WI38 (cell line): ENCODE measurements at regions not wholly inside any gene's neighbourhood (a gene's known extent, or its start where the extent isn't known, plus 50 kb on each side); places are given as distances from the start of the nearest gene placed in this dataset.
"Not testable (repeated sequence)": the region's sequence is repeated elsewhere in the genome, so short reads cannot be mapped to it uniquely, and the experiment has no call there.

ENCODE experiments used
- H3K4me3 ChIP-seq: 2 replicates; pipeline ENCODE4 v1.5.1; 2011; ENCODE audit warnings: low read depth, mild to moderate bottlenecking, control low read depth, low read length
- CTCF ChIP-seq: IDR thresholded peaks from 2 replicates; pipeline ENCODE4 v1.5.1; 2012; ENCODE audit warnings: low read depth, mild to moderate bottlenecking, control low read depth, low read length

GRCh38 chr12:127133675-127134335 lies 1133.2 kb upstream of the TMEM132C start:
- TF ChIP-seq CTCF = no peak

DNA sequence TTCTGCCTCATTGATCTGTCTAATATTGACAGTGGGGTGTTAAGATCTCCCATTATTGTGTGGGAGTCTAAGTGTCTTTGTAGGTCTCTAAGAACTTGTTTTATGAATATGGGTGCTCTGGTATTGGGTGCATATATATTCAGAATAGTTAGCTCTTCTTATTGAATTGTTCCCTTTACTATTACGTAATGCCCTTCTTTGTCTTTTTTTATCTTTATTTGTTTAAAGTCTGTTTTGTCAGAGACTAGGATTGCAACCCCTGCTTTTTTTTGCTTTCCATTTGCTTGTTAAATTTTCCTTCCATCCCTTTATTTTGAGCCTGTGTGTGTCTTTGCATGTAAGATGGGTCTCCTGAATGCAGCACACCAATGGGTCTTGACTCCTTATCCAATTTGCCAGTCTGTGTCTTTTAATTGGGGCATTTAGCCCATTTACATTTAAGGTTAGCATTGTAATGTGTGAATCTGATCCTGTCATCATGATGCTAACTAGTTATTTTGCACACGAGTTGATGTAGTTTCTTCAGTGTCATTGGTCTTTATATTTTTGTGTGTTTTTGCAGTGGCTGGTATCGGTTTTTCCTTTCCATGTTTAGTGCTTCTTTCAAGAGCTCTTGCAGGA lies 1126.0 kb upstream of the TMEM132C start:
- H3K4me3 ChIP-seq = not testable (repeated sequence)

More at GRCh38 chr12:127133675-127134335, 1133.2 kb upstream of the TMEM132C start:
- H3K4me3 ChIP-seq = no peak overlapping the region

DNA sequence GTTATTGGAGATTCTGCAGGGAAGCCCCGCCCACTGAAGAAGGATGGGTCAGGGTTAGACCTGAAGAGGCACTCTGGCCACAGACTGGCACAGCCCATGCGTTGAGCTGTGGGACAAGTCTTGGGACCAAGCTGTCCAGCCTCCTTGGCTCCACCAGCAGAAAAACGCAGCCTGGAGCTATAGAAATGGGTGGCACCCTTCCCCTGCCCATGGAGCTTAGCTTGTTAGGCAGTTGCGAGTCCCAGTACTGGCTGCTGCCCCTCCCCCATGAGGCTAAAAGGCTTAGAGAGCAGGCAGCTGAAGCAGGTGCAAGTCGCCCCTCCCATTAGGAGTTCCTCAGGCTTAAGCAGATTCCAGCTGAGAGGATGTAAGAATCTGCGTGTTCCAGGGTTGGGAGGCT lies 1124.0 kb upstream of the TMEM132C start:
- TF ChIP-seq CTCF = no peak
- no peak overlapping the region for H3K4me3 ChIP-seq

GRCh38 chr12:127144770-127145169 lies 1122.2 kb upstream of the TMEM132C start:
- no peak overlapping the region for H3K4me3 ChIP-seq
- no peak for TF ChIP-seq CTCF

- no peak for TF ChIP-seq CTCF
- peak overlapping the region; percentile 62 for H3K4me3 ChIP-seq
Measured at GRCh38 chr12:127145241-127145928, 1121.6 kb upstream of the TMEM132C start.

DNA sequence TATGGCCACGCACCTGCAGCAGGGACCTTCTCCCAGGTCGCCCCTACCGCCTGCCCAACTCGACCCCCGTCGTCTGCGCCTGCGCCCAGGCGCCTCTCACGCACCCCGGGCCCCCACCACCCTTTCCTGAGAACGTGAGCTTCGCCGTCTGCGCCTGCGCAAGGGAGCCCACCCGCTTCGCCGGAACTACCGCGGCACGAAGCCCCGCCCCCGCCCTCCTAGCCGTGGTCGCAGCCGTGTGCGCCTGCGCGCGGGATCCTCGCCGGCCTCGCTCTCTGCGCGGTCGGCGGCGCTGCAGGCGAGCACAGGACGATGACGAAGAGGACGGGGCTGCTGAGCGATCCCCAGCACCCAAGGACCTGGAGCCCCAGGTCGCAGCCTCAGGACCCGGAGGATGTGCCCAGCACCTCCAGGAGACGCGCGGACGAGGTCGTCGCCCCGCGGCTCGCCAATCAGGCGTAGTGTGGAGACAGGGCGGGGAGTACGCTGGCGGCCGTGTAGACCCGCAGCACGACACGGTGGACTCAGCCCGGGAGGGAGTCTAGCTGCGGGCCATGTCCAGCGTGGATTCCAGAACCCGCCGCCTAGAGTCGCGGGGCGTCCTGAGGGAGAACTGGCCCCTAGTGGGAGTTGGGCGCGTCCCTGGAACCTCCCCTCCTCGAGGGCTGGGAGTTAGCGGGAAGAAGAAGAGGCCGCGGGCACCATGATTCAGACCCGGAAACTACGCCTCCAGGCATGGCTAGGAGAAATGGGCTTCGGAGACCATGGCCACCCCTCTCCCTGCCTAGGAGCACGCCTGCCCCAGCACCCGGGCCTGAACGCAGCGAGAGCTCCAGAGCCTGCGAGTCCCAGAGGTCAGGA lies 1120.8 kb upstream of the TMEM132C start:
- peak overlapping the region; percentile 62 for H3K4me3 ChIP-seq

More for the DNA sequence above, 1120.8 kb upstream of the TMEM132C start:
- no peak for TF ChIP-seq CTCF
